ENCODE measurements at regions not wholly inside any gene's neighbourhood (a gene's known extent, or its start where the extent isn't known, plus 50 kb on each side); places are given as distances from the start of the nearest gene placed in this dataset.

DNA sequence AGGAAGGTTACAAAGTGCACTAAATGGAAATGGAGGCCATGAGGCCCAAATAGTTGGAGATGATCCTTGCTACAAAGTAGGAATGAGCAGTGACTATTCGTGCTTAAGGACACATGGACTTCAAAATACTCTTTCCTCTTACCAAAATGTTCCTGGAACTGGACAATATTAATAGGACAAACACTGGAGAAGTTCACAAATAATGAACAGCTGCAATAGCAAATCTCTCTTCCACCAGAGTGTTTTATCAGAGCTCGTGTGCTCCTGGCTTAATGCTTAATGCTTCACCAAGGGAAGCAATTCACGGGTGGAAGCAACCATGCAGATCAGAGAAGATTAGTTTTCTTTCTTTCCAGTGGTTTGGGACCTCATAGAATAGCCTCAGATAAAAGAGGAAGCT lies 435.4 kb downstream of the BCKDHB start:
- Histone ChIP-seq H3K27ac (no peak overlapping the region), H3K4me1 (peaks cover 4% of the 10 kb centered on the region), H3K36me3 (ENCODE audit: low read depth, missing control alignments) (no peaks in the 10 kb centered on the region), H3K4me3 (no peak overlapping the region), H3K9me3 (no peaks in the 10 kb centered on the region), H3K27me3 (no peaks in the 10 kb centered on the region)
- TF ChIP-seq POLR2A (IDR thresholded peaks at IDR 0.05), result no peak
- no peak for DNase-seq
- WGBS, 2 donors, result 35 to 49% methylated on average over 3 of the region's 3 CpGs
- intact Hi-C loops (cut with DNase I; ENCODE audit: low total_unique reads), result no loop called here

DNA sequence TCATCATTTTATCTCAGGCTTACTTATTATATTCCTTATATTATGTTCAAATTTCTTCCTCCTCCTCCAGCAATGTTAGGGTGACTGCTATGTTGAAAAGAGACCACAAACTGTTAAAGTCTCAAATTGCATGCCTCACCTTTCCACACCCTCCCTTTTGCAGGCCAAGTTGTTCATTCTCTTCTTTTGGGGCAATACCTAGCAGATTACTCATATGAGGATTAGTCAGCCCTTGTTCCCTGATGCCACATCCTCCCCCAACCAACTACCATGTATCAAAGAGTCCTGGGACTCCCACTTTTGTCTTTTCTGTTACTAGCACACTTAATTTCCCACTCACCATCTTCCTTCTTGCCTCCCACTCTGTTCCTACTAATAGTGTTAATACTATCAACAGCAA lies 434.7 kb downstream of the BCKDHB start:
- H3K27ac ChIP-seq, result no peak overlapping the region
- no peaks in the 10 kb centered on the region for H3K9me3 ChIP-seq
- no peaks in the 10 kb centered on the region for H3K27me3 ChIP-seq
- peaks cover 4% of the 10 kb centered on the region for H3K4me1 ChIP-seq
- TF ChIP-seq POLR2A (IDR thresholded peaks at IDR 0.05), result no peak
- TF ChIP-seq, protein P1, sequence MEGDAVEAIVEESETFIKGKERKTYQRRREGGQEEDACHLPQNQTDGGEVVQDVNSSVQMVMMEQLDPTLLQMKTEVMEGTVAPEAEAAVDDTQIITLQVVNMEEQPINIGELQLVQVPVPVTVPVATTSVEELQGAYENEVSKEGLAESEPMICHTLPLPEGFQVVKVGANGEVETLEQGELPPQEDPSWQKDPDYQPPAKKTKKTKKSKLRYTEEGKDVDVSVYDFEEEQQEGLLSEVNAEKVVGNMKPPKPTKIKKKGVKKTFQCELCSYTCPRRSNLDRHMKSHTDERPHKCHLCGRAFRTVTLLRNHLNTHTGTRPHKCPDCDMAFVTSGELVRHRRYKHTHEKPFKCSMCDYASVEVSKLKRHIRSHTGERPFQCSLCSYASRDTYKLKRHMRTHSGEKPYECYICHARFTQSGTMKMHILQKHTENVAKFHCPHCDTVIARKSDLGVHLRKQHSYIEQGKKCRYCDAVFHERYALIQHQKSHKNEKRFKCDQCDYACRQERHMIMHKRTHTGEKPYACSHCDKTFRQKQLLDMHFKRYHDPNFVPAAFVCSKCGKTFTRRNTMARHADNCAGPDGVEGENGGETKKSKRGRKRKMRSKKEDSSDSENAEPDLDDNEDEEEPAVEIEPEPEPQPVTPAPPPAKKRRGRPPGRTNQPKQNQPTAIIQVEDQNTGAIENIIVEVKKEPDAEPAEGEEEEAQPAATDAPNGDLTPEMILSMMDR (IDR thresholded peaks at IDR 0.05), result no peak
- no peaks in the 10 kb centered on the region for H3K36me3 ChIP-seq (ENCODE audit: low read depth, missing control alignments)
- H3K4me3 ChIP-seq, result no peak overlapping the region
- intact Hi-C loops (cut with DNase I; ENCODE audit: low total_unique reads), result no loop called here
- DNase-seq, result no peak

DNA sequence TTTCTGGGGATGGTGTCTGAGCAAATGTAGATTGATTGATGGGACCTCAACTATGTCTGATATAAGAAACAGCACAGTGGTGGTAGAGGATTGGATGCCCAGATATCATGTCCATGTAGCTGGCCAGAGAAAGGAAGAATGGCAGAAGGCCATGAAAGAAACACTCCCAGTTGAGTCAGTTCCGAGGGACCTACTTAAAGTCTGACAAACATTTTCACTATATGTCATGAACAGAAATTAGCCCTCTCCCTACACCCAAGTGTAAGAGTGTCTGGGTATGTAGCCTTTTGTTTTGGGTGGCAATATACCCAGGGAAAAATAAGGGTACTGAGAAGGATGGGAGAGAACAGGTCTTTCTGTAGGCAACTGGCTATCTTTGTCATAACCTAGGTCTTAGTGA lies 434.2 kb downstream of the BCKDHB start:
- intact Hi-C loops (cut with DNase I; ENCODE audit: low total_unique reads), result no loop called here
- no peak overlapping the region for H3K4me3 ChIP-seq
- TF ChIP-seq, protein P1 (IDR thresholded peaks at IDR 0.05), result no peak
- TF ChIP-seq POLR2A (IDR thresholded peaks at IDR 0.05), result no peak
- WGBS, 2 donors, result 86 to 100% methylated on average over 1 of the region's 1 CpG
- H3K27me3 ChIP-seq, result no peaks in the 10 kb centered on the region
- no peaks in the 10 kb centered on the region for H3K9me3 ChIP-seq
- no peaks in the 10 kb centered on the region for H3K36me3 ChIP-seq (ENCODE audit: low read depth, missing control alignments)
- no peak for DNase-seq
- no peak overlapping the region for H3K27ac ChIP-seq
- peaks cover 4% of the 10 kb centered on the region for H3K4me1 ChIP-seq

DNA sequence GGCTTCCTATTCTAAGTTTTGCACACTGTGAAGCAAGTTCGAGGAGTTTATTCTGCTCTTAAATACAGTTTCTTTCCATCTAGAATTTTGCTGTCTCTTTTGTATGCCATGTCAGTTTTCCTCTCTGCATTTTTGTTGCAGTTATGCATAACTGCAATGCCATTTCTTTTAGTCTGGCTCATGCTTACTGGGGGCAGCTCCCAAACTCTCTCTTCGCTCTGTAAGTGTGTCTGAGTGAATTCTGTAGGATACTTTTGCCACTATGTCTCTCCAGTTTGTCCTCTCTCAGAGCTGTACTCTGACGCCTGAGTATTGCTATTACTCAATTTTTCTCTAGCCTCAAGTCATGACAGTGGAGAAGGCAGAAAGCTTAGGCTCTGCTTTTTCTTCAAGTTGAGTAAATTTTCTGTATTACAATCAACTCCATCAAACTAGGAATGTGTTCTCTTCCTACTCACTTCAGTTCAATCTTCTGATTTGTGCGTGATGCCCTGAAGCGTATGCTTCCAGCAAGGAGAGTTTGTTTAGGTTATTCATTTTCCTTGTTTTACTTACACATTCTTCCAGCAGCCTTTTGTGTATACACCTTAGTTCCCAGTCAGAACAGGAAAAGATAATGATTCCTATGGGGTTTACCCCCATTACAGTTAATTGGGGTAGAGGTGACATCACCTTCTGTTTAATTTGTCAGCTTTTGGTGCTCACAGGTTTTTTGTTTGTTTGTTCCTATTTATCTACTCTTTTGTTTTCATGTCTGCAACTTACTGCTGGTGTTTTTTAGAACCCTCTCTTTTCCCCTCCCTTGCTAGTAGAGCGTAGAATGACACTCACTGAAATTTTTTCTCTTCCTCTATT lies 430.9 kb downstream of the BCKDHB start:
- Histone ChIP-seq H3K4me3 (no peak overlapping the region), H3K9me3 (no peaks in the 10 kb centered on the region), H3K27ac (no peak overlapping the region), H3K27me3 (no peaks in the 10 kb centered on the region), H3K36me3 (ENCODE audit: low read depth, missing control alignments) (no peaks in the 10 kb centered on the region), H3K4me1 (no peaks in the 10 kb centered on the region)
- TF ChIP-seq POLR2A (IDR thresholded peaks at IDR 0.05), result no peak
- TF ChIP-seq, protein P1 (IDR thresholded peaks at IDR 0.05), result no peak
- no peak for DNase-seq
- intact Hi-C loops (cut with DNase I; ENCODE audit: low total_unique reads), result no loop called here
- 92 to 94% methylated on average over 6 of the region's 6 CpGs for WGBS, 2 donors

DNA sequence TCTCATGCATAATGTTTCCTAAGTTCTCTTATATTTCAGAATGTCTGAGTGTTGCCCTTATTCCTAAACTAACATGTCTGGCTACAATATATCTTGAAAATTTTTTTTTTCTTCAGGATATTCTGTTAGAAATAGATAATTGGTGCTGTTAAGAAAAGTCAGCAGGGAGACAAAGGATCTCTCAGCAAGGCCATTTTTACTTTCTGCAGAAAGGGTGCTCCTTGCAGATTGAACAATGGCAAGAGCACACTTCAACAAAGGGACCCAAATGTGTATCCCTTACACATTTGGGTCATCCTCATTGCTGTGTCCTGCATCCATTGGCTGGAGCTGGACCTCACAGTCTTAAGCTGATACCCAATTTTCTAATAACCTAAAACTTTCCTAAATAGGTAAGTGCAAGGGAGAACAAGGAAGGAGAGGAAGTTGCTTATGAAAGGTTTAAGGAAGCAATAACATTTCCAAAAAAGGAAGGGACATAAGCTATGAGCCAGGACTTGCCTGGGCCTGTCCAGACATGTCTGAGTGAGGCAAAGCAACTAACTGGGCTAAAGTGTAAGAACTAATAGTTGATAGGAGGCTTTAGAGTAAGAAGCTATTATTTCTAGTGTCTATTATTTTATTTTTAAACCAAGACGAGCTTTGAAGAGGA lies 429.6 kb downstream of the BCKDHB start:
- WGBS, 2 donors, result 79 to 89% methylated on average over 1 of the region's 1 CpG
- H3K27ac ChIP-seq, result no peak overlapping the region
- TF ChIP-seq POLR2A (IDR thresholded peaks at IDR 0.05), result no peak
- TF ChIP-seq, protein P1 (IDR thresholded peaks at IDR 0.05), result no peak
- no peaks in the 10 kb centered on the region for H3K36me3 ChIP-seq (ENCODE audit: low read depth, missing control alignments)
- intact Hi-C loops (cut with DNase I; ENCODE audit: low total_unique reads), result no loop called here
- no peaks in the 10 kb centered on the region for H3K4me1 ChIP-seq
- no peak overlapping the region for H3K4me3 ChIP-seq
- no peaks in the 10 kb centered on the region for H3K27me3 ChIP-seq
- DNase-seq, result no peak
- H3K9me3 ChIP-seq, result no peaks in the 10 kb centered on the region

Data from testis (tissue), 2 donors.